Progenitor cell of endocrine pancreas (in vitro differentiated cells): ENCODE measurements at regions not wholly inside any gene's neighbourhood (a gene's known extent, or its start where the extent isn't known, plus 50 kb on each side); places are given as distances from the start of the nearest gene placed in this dataset.

Experiments used
- DNase-seq: peaks from one replicate; pipeline ENCODE4 v3.0.0; 2021; ENCODE audit warnings: low spot score; ENCODE audit not compliant: unreplicated experiment
- H3K27ac Mint-ChIP-seq: 2 replicates; pipeline ENCODE4 v1.8.0; 2021; ENCODE audit warnings: mild to moderate bottlenecking, moderate library complexity, mixed read lengths
- H3K27me3 Mint-ChIP-seq: 2 replicates; pipeline ENCODE4 v1.8.0; 2021; ENCODE audit warnings: mixed read lengths
- H3K36me3 Mint-ChIP-seq: 2 replicates; pipeline ENCODE4 v1.8.0; 2022; ENCODE audit warnings: mixed read lengths; ENCODE audit not compliant: insufficient read depth
- H3K4me1 Mint-ChIP-seq: 2 replicates; pipeline ENCODE4 v1.8.0; 2021; ENCODE audit warnings: low read depth, mixed read lengths
- H3K4me3 Mint-ChIP-seq: 2 replicates; pipeline ENCODE4 v1.8.0; 2021; ENCODE audit warnings: low read depth, mild to moderate bottlenecking, moderate library complexity, mixed read lengths
- H3K9me3 Mint-ChIP-seq: 2 replicates; pipeline ENCODE4 v1.8.0; 2021; ENCODE audit warnings: low read depth, mixed read lengths
- TF ChIP-seq, protein P1 (sequence below): fragments of 200-600 bp; sonication (generic); IDR thresholded peaks from one replicate; pipeline ENCODE4 v1.5.0; 2021; ENCODE audit warnings: antibody characterized with exemption, mild to moderate bottlenecking; ENCODE audit not compliant: unreplicated experiment

DNA sequence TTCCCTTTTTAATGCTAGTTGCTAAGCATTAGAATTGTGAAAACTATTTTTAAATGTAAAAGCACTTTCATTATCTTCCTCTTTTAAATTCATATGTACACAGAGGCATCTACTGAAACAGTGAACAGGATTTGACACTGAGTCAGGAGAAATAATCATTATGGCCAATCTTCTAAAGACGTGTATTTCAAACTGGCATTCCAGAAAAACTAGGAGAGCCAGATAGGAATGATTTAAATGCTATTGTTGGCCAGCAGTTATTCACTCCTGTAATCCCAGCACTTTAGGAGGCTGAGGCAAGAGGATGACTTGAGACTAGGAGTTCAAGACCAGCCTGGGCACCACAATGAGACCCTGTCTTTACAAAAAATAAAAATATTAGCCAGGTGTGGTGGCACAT lies 67.6 kb upstream of the RAP2B start:
- Mint-ChIP-seq H3K4me3 (no peak overlapping the region), H3K4me1 (no peaks in the 10 kb centered on the region), H3K27ac (no peak overlapping the region), H3K36me3 (no peaks in the 10 kb centered on the region), H3K27me3 (no peaks in the 10 kb centered on the region), H3K9me3 (peaks cover 3% of the 10 kb centered on the region)
- DNase-seq, result no peak
- TF ChIP-seq, protein P1, sequence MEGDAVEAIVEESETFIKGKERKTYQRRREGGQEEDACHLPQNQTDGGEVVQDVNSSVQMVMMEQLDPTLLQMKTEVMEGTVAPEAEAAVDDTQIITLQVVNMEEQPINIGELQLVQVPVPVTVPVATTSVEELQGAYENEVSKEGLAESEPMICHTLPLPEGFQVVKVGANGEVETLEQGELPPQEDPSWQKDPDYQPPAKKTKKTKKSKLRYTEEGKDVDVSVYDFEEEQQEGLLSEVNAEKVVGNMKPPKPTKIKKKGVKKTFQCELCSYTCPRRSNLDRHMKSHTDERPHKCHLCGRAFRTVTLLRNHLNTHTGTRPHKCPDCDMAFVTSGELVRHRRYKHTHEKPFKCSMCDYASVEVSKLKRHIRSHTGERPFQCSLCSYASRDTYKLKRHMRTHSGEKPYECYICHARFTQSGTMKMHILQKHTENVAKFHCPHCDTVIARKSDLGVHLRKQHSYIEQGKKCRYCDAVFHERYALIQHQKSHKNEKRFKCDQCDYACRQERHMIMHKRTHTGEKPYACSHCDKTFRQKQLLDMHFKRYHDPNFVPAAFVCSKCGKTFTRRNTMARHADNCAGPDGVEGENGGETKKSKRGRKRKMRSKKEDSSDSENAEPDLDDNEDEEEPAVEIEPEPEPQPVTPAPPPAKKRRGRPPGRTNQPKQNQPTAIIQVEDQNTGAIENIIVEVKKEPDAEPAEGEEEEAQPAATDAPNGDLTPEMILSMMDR, result no peak

DNA sequence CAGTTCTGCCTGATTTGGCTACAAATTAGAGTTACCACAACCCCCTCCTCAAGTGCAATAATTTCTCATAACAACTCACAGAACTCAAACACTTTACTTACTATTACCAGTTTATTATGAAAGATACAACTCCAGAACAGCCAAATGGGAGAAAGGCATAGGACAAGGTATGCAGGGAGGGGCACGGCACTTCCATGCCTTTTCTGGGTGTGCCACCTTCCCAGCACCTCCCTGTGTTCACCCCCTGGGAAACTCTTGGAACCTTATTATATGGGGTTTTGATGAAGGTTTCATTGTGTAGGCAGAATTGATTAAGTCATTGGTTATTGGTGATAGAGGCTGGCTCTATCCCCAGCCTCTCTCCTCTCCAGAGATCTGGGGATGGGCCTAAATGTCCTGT lies 66.6 kb upstream of the RAP2B start:
- H3K4me3 Mint-ChIP-seq, result no peak overlapping the region
- no peak overlapping the region for H3K27ac Mint-ChIP-seq
- no peaks in the 10 kb centered on the region for H3K27me3 Mint-ChIP-seq
- TF ChIP-seq, protein P1, result no peak
- H3K36me3 Mint-ChIP-seq, result no peaks in the 10 kb centered on the region
- peaks cover 3% of the 10 kb centered on the region for H3K9me3 Mint-ChIP-seq
- H3K4me1 Mint-ChIP-seq, result no peaks in the 10 kb centered on the region
- no peak for DNase-seq

DNA sequence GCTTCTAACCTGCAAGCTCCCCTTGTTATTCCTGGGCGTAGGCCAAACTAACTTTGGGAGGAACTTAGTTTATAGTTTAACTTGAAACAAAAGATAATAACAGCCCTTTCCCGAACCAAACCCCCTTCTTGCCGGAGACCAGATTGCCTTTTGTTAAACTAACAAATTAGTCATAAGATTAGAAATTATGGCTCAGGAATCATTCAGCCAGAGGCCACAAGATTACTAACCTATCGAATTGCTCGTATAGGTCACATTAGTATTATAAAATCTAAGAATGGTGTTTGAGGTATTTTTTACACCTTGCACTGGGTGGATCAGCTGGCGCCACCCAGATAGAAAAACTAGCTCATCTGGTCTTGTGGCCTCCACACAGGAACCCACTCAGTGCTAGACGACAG lies 65.3 kb upstream of the RAP2B start:
- Mint-ChIP-seq H3K27ac (no peak overlapping the region), H3K4me1 (no peaks in the 10 kb centered on the region)

DNA sequence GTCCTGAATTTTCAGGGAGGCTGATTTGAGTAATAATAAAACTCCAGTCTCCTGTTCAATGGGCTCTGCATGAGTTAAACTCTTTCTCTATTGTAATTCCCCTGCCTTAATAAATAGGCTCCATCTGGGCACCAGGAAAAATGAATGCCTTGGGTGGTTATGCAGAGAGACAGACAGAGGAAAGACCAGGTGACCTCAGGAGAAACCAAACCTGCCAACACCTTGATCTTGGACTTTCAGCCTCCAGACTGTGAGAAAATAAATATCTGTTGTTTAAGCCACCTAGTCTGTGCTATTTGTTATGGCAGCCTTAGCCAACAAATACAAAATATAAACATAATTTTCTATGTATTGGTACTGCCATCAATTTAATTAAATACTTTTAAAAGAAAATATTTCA lies 64.8 kb upstream of the RAP2B start:
- Mint-ChIP-seq H3K9me3 (peaks cover 3% of the 10 kb centered on the region), H3K4me3 (no peak overlapping the region), H3K36me3 (no peaks in the 10 kb centered on the region), H3K27ac (no peak overlapping the region), H3K27me3 (no peaks in the 10 kb centered on the region), H3K4me1 (no peaks in the 10 kb centered on the region)
- no peak for DNase-seq
- TF ChIP-seq, protein P1, result no peak

More for the DNA sequence above, 65.3 kb upstream of the RAP2B start:
- DNase-seq, result no peak
- Mint-ChIP-seq H3K9me3 (peaks cover 3% of the 10 kb centered on the region), H3K27me3 (no peaks in the 10 kb centered on the region), H3K36me3 (no peaks in the 10 kb centered on the region), H3K4me3 (no peak overlapping the region)
- TF ChIP-seq, protein P1, result no peak

DNA sequence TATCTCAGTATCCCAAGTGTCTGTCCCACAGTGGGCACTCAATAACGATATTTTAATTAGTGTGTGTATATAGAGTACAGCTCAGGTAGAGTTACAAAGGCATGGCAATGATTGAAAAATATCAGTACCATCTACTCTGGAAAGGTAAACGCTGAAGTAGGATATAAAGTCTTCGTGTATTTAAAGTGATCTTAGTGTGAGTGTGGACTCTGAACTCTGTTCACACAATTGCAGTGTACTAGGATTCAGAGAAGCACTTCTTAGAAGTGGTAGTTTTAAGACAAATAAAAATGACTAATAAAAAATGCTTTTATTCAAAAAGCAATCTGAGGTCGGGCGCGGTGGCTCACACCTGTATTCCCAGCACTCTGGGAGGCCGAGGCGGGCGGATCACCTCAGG lies 62.9 kb upstream of the RAP2B start:
- Mint-ChIP-seq H3K27me3 (no peaks in the 10 kb centered on the region), H3K36me3 (no peaks in the 10 kb centered on the region), H3K27ac (no peak overlapping the region), H3K9me3 (peaks cover 3% of the 10 kb centered on the region), H3K4me1 (no peaks in the 10 kb centered on the region), H3K4me3 (no peak overlapping the region)
- DNase-seq, result no peak
- TF ChIP-seq, protein P1, result no peak
